A549 (cell line): ENCODE measurements at regions not wholly inside any gene's neighbourhood (a gene's known extent, or its start where the extent isn't known, plus 50 kb on each side); places are given as distances from the start of the nearest gene placed in this dataset.

Experiments used
- ATAC-seq, 2 experiments: fragments of 200-7000 bp in 1 of 2; fragments of >200 bp in 1 of 2; cut with Nextera tagmentation in 1 of 2; cut with Tn5 transposase in 1 of 2; 3 replicates each; pipeline versions ENCODE4 v1.8.0 to v1.9.1; 2018 to 2020; ENCODE audit warnings: mild to moderate bottlenecking in 1 of 2, moderate library complexity in 1 of 2
- CTCF ChIA-PET: fragments of 300-600 bp; sonication (Branson Sonifier 250); formaldehyde crosslinking; extraction: SDS; loops from one replicate; lab custom pipeline; 2021; ENCODE audit warnings: antibody characterized with exemption, inconsistent platforms; lab: Yijun Ruan, JAX
- POLR2A ChIA-PET: fragments of 350-600 bp; formaldehyde crosslinking; extraction: SDS; loops from one replicate; lab custom pipeline; 2021; ENCODE audit warnings: antibody characterized with exemption, inconsistent platforms; lab: Yijun Ruan, JAX
- DNase-seq, 2 experiments: peaks; one replicate each; pipeline versions ENCODE4 v3.0.0 to v3.0.0-alpha.2; 2011 to 2016; ENCODE audit warnings: low read depth in 1 of 2, low spot score in 1 of 2
- FAIRE-seq: peaks from 2 replicates; lab custom pipeline; 2011; peaks lifted over from hg19 to GRCh38; lab: Jason Lieb, UNC
- H3K27ac ChIP-seq, 2 experiments: fragments of >200 bp; sonication (Bioruptor Twin); formaldehyde crosslinking; 3 replicates each; pipeline ENCODE4 v1.5.1; 2016 to 2017
- H3K4me1 ChIP-seq: fragments of >200 bp; sonication (Bioruptor Twin); formaldehyde crosslinking; 3 replicates; pipeline ENCODE4 v1.6.1; 2016
- H3K4me2 ChIP-seq: fragments of >200 bp; sonication (Bioruptor Twin); formaldehyde crosslinking; 3 replicates; pipeline ENCODE4 v1.6.1; 2016
- H3K4me3 ChIP-seq: fragments of >200 bp; sonication (Bioruptor Twin); formaldehyde crosslinking; 3 replicates; pipeline ENCODE4 v1.5.1; 2016
- H3K9me3 ChIP-seq: fragments of >200 bp; sonication (Bioruptor Twin); formaldehyde crosslinking; 3 replicates; pipeline ENCODE4 v1.6.1; 2016
- ATOH8 ChIP-seq: fragments of 250-450 bp; sonication (Bioruptor Pico); IDR thresholded peaks from 2 replicates; pipeline ENCODE4 v1.5.0; 2020; ENCODE audit warnings: low read depth, mild to moderate bottlenecking, moderate library complexity
- BCL3 ChIP-seq: fragments of >200 bp; sonication (Bioruptor Twin); formaldehyde crosslinking; IDR thresholded peaks from 3 replicates; pipeline ENCODE4 v1.6.1; 2016
- CBX8 ChIP-seq: fragments of 200-600 bp; sonication (generic); IDR thresholded peaks from 2 replicates; pipeline ENCODE4 v1.6.1; 2016
- CTCF ChIP-seq: fragments of >200 bp; sonication (Bioruptor Twin); formaldehyde crosslinking; IDR thresholded peaks from 3 replicates; pipeline ENCODE4 v1.5.1; 2016
- EHF ChIP-seq: fragments of 250-450 bp; sonication (Bioruptor Pico); IDR thresholded peaks from 2 replicates; pipeline ENCODE4 v1.5.0; 2020; ENCODE audit warnings: mild to moderate bottlenecking
- FOSL2 ChIP-seq, 2 experiments: fragments of 450-650 bp in 1 of 2; fragments of >200 bp in 1 of 2; sonication (Bioruptor Twin) in 1 of 2; formaldehyde crosslinking; IDR thresholded peaks; 2 replicates each; pipeline versions ENCODE4 v1.5.0 to v1.6.1; 2016 to 2020; ENCODE audit warnings: mild to moderate bottlenecking in 1 of 2, moderate library complexity in 1 of 2
- FOXS1 ChIP-seq: fragments of 250-450 bp; sonication (Bioruptor Pico); IDR thresholded peaks from 2 replicates; pipeline ENCODE4 v1.5.0; 2020; ENCODE audit warnings: mild to moderate bottlenecking, moderate library complexity
- GATA3 ChIP-seq: IDR thresholded peaks from 2 replicates; pipeline ENCODE4 v1.6.1; 2012; ENCODE audit warnings: borderline replicate concordance
- HEYL ChIP-seq: fragments of 250-450 bp; sonication (Bioruptor Pico); IDR thresholded peaks from 2 replicates; pipeline ENCODE4 v1.8.0; 2021; ENCODE audit warnings: mild to moderate bottlenecking, moderate library complexity
- JUN ChIP-seq, 2 experiments: fragments of >200 bp; sonication (Bioruptor Twin); formaldehyde crosslinking; IDR thresholded peaks; 2 replicates in 1 of 2; 3 replicates in 1 of 2; pipeline ENCODE4 v1.6.1; 2016 to 2017
- JUNB ChIP-seq: fragments of >200 bp; sonication (Bioruptor Twin); formaldehyde crosslinking; IDR thresholded peaks from 2 replicates; pipeline ENCODE4 v1.6.1; 2016
- KDM5A ChIP-seq: fragments of 200-600 bp; sonication (generic); IDR thresholded peaks from 2 replicates; pipeline ENCODE4 v1.6.1; 2016; ENCODE audit warnings: antibody characterized with exemption, mild to moderate bottlenecking
- MAFK ChIP-seq: fragments of 450-650 bp; IDR thresholded peaks from 2 replicates; pipeline ENCODE4 v1.6.1; 2014; ENCODE audit not compliant: partially characterized antibody
- NPAS2 ChIP-seq: fragments of 250-450 bp; sonication (Bioruptor Pico); IDR thresholded peaks from 2 replicates; pipeline ENCODE4 v1.8.0; 2022; ENCODE audit warnings: mild to moderate bottlenecking, moderate library complexity, borderline replicate concordance
- RAD21 ChIP-seq, 2 experiments: fragments of >200 bp in 1 of 2; sonication (Bioruptor Twin) in 1 of 2; formaldehyde crosslinking in 1 of 2; IDR thresholded peaks in 1 of 2; conservative IDR thresholded peaks in 1 of 2; 2 replicates in 1 of 2; 3 replicates in 1 of 2; pipeline ENCODE4 v1.6.1; 2012 to 2018; ENCODE audit warnings: inconsistent platforms in 1 of 2
- RARB ChIP-seq: fragments of 250-450 bp; sonication (Bioruptor Pico); IDR thresholded peaks from 2 replicates; pipeline ENCODE4 v1.8.0; 2021; ENCODE audit warnings: mild to moderate bottlenecking, moderate library complexity
- RFX5 ChIP-seq: fragments of 450-650 bp; IDR thresholded peaks from 2 replicates; pipeline ENCODE4 v1.7.1; 2014; ENCODE audit warnings: antibody characterized with exemption, mild to moderate bottlenecking, moderate library complexity
- SREBF2 ChIP-seq: fragments of 450-650 bp; IDR thresholded peaks from 2 replicates; pipeline ENCODE4 v1.6.1; 2014; ENCODE audit warnings: mild to moderate bottlenecking, moderate library complexity
- TP53 ChIP-seq: fragments of 250-450 bp; sonication (Bioruptor Pico); IDR thresholded peaks from 2 replicates; pipeline ENCODE4 v1.5.0; 2021; ENCODE audit warnings: mild to moderate bottlenecking, moderate library complexity
- ZFP36 ChIP-seq: fragments of 450-650 bp; IDR thresholded peaks from 2 replicates; pipeline ENCODE4 v1.6.1; 2014; ENCODE audit warnings: borderline replicate concordance; ENCODE audit not compliant: partially characterized antibody
- ZNF302 ChIP-seq: fragments of 250-450 bp; sonication (Bioruptor Pico); IDR thresholded peaks from 2 replicates; pipeline ENCODE4 v1.9.0; 2021; ENCODE audit warnings: inconsistent platforms, mild to moderate bottlenecking, moderate library complexity
- WGBS: methylation state at CpG from one replicate; pipeline ENCODE4 v1.1.6; 2017; ENCODE audit errors: missing lambda C conversion rate; 5-methylcytosine and 5-hydroxymethylcytosine counted together
- TF ChIP-seq, protein P1 (sequence below): IDR thresholded peaks from 2 replicates; pipeline ENCODE4 v1.6.1; 2012
- TF ChIP-seq, protein P2 (sequence below): fragments of 150-350 bp; IDR thresholded peaks from 2 replicates; pipeline ENCODE4 v1.6.1; 2014; ENCODE audit warnings: low read depth, mild to moderate bottlenecking, low read length
- TF ChIP-seq, protein P3 (sequence below): fragments of 250-450 bp; sonication (Bioruptor Pico); IDR thresholded peaks from 2 replicates; pipeline ENCODE4 v1.5.0; 2021; ENCODE audit warnings: mild to moderate bottlenecking, moderate library complexity, borderline replicate concordance

DNA sequence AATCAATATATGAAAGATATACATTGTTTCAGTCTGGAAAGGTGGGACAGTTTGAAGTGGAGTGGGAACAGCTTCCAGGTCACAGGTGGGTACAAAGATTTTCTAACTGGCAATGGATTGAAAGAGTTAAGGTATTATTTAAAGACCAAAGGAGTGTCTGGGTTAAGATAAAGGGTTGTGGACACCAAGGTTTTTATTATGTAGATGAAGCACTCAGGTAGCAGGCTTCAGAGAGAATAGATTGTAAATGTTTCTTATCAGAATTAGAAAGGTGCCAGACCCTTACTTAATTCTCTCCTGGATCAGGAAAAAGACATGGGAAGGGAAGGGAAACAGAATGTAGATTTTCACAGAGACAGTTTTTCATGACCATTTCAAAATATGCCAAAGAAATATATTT, 1174.8 kb downstream of the MAT2B start:
- FAIRE-seq = no peak
- ATAC-seq = no peak
- H3K4me2 ChIP-seq = no peak overlapping the region
- no peak for DNase-seq
- no peak overlapping the region for H3K4me3 ChIP-seq
- H3K27ac ChIP-seq = no peak overlapping the region
- POLR2A ChIA-PET = no interaction called here
- H3K9me3 ChIP-seq = no peaks in the 10 kb centered on the region
- CTCF ChIA-PET = no interaction called here
- TF ChIP-seq HEYL (no peak), CBX8 (no peak), EHF (CRISPR knock-in tag) (no peak), ATOH8 (no peak), KDM5A (no peak), RARB (CRISPR knock-in tag) (no peak), MAFK (no peak), TP53 (CRISPR knock-in tag) (no peak)
- TF ChIP-seq, protein P1, sequence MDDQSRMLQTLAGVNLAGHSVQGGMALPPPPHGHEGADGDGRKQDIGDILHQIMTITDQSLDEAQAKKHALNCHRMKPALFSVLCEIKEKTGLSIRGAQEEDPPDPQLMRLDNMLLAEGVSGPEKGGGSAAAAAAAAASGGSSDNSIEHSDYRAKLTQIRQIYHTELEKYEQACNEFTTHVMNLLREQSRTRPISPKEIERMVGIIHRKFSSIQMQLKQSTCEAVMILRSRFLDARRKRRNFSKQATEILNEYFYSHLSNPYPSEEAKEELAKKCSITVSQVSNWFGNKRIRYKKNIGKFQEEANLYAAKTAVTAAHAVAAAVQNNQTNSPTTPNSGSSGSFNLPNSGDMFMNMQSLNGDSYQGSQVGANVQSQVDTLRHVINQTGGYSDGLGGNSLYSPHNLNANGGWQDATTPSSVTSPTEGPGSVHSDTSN = no peak
- no peaks in the 10 kb centered on the region for H3K4me1 ChIP-seq

GRCh38 chr5:164680812-164681520, 1175.5 kb downstream of the MAT2B start:
- H3K4me3 ChIP-seq = no peak overlapping the region
- H3K4me1 ChIP-seq = no peaks in the 10 kb centered on the region
- no peak overlapping the region for H3K4me2 ChIP-seq
- no peak for TF ChIP-seq ZFP36
- TF ChIP-seq JUNB = no peak
- TF ChIP-seq RARB (CRISPR knock-in tag) = no peak
- TF ChIP-seq JUN (IDR thresholded peaks at IDR 0.05) = no peak
- TF ChIP-seq ZNF302 (CRISPR knock-in tag) = no peak
- TF ChIP-seq, protein P2, sequence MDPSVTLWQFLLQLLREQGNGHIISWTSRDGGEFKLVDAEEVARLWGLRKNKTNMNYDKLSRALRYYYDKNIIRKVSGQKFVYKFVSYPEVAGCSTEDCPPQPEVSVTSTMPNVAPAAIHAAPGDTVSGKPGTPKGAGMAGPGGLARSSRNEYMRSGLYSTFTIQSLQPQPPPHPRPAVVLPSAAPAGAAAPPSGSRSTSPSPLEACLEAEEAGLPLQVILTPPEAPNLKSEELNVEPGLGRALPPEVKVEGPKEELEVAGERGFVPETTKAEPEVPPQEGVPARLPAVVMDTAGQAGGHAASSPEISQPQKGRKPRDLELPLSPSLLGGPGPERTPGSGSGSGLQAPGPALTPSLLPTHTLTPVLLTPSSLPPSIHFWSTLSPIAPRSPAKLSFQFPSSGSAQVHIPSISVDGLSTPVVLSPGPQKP = no peak
- TF ChIP-seq GATA3 = no peak
- TF ChIP-seq FOSL2 (IDR thresholded peaks at IDR 0.05) = no peak
- TF ChIP-seq FOSL2 (CRISPR knock-in tag; IDR thresholded peaks at IDR 0.05) = no peak
- TF ChIP-seq RFX5 = no peak
- TF ChIP-seq, all 56 proteins: peak for 0
- Histone ChIP-seq H3K9me3 (no peaks in the 10 kb centered on the region), H3K27ac (no peak overlapping the region)
- ChIA-PET CTCF (no interaction called here), POLR2A (no interaction called here)
- ATAC-seq (no peak), DNase-seq (no peak), FAIRE-seq (no peak)
- under 1% methylated on average over 5 of the region's 5 CpGs for WGBS

DNA sequence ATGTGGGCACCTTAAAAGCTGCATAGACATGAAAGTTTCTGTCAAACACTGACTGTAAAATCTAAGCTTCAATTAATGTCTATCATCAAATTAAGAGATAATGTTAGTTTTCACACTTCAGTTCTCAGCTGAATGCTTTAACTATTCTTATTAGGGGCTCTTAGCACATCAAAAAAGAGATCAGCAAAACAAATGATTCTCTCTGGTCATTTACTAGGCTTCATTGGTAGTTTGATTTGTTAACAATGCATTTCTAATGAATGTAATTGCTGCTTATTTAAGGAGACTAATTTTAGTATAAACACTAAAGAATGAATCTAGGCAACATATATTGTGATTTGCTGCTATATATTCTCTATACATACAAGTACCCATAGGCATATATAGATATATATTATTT, 1182.0 kb downstream of the MAT2B start:
- Histone ChIP-seq H3K4me2 (no peak overlapping the region), H3K4me3 (no peak overlapping the region), H3K9me3 (no peaks in the 10 kb centered on the region), H3K27ac (no peak overlapping the region), H3K4me1 (no peaks in the 10 kb centered on the region)
- ATAC-seq (no peak), FAIRE-seq (no peak), DNase-seq (no peak)
- ChIA-PET CTCF (interaction anchor here (0.6 kb wide), 1 partner anchor 27 kb away, joined by 3 read pairs; no protein-coding TSS in a partner anchor), POLR2A (no interaction called here)
- no peak for TF ChIP-seq CBX8
- TF ChIP-seq, protein P3, sequence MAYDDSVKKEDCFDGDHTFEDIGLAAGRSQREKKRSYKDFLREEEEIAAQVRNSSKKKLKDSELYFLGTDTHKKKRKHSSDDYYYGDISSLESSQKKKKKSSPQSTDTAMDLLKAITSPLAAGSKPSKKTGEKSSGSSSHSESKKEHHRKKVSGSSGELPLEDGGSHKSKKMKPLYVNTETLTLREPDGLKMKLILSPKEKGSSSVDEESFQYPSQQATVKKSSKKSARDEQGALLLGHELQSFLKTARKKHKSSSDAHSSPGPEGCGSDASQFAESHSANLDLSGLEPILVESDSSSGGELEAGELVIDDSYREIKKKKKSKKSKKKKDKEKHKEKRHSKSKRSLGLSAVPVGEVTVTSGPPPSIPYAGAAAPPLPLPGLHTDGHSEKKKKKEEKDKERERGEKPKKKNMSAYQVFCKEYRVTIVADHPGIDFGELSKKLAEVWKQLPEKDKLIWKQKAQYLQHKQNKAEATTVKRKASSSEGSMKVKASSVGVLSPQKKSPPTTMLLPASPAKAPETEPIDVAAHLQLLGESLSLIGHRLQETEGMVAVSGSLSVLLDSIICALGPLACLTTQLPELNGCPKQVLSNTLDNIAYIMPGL (CRISPR knock-in tag) = no peak
- no peak for TF ChIP-seq FOXS1 (CRISPR knock-in tag)
- no peak for TF ChIP-seq GATA3
- TF ChIP-seq BCL3 = no peak
- TF ChIP-seq NPAS2 (CRISPR knock-in tag) = no peak
- TF ChIP-seq SREBF2 = no peak
- no peak for TF ChIP-seq ZFP36
- TF ChIP-seq RAD21 (conservative IDR thresholded peaks at IDR 0.05 in 1 of 2, IDR thresholded peaks at IDR 0.05 in 1 of 2) = no peak
- TF ChIP-seq EHF (CRISPR knock-in tag) = no peak
- no peak for TF ChIP-seq CTCF
